Smooth muscle cell (in vitro differentiated cells): ENCODE measurements at regions not wholly inside any gene's neighbourhood (a gene's known extent, or its start where the extent isn't known, plus 50 kb on each side); places are given as distances from the start of the nearest gene placed in this dataset.
A peak's percentile ranks its signal among the peaks of the same experiment; 100 is the strongest.

ENCODE experiments used
- DNase-seq: peaks from one replicate; lab custom pipeline; 2025; ENCODE audit not compliant: unreplicated experiment; lab: John Stamatoyannopoulos, UW
- H2AFZ ChIP-seq: fragments of 200-600 bp; sonication (generic); 2 replicates; pipeline ENCODE4 v1.6.0; 2016; ENCODE audit warnings: antibody characterized with exemption, low read depth, mild to moderate bottlenecking
- H3F3A ChIP-seq: fragments of 200-600 bp; sonication (generic); 2 replicates; pipeline ENCODE4 v1.6.0; 2017; ENCODE audit warnings: antibody characterized with exemption, low read depth
- H3K27ac ChIP-seq: fragments of 200-600 bp; sonication (generic); 2 replicates; pipeline ENCODE4 v1.5.1; 2016; ENCODE audit warnings: low read depth, mild to moderate bottlenecking
- H3K27me3 ChIP-seq: fragments of 200-600 bp; sonication (generic); 2 replicates; pipeline ENCODE4 v1.6.1; 2016; ENCODE audit warnings: low read depth, mild to moderate bottlenecking
- H3K36me3 ChIP-seq: fragments of 200-600 bp; sonication (generic); 2 replicates; pipeline ENCODE4 v1.5.1; 2016; ENCODE audit warnings: low read depth
- H3K4me1 ChIP-seq: fragments of 200-600 bp; sonication (generic); 2 replicates; pipeline ENCODE4 v1.5.1; 2016; ENCODE audit warnings: low read depth
- H3K4me2 ChIP-seq: fragments of 200-600 bp; sonication (generic); 2 replicates; pipeline ENCODE4 v1.6.0; 2016; ENCODE audit warnings: mild to moderate bottlenecking
- H3K4me3 ChIP-seq: fragments of 200-600 bp; sonication (generic); 2 replicates; pipeline ENCODE4 v1.5.1; 2016; ENCODE audit warnings: mild to moderate bottlenecking
- H3K79me2 ChIP-seq: fragments of 200-600 bp; sonication (generic); 2 replicates; pipeline ENCODE4 v1.6.0; 2016; ENCODE audit warnings: low read depth, mild to moderate bottlenecking
- H3K9ac ChIP-seq: fragments of 200-600 bp; sonication (generic); 2 replicates; pipeline ENCODE4 v1.6.0; 2016; ENCODE audit warnings: low read depth
- H3K9me3 ChIP-seq: fragments of 200-600 bp; sonication (generic); replicated peaks from 2 replicates; pipeline ENCODE4 v1.5.1; 2016; ENCODE audit warnings: low read depth
- H4K20me1 ChIP-seq: fragments of 200-600 bp; sonication (generic); 2 replicates; pipeline ENCODE4 v1.6.0; 2016; ENCODE audit warnings: low read depth
- WGBS: methylation state at CpG from one replicate; pipeline ENCODE4 v1.1.7; 2016; ENCODE audit warnings: low lambda C conversion rate; 5-methylcytosine and 5-hydroxymethylcytosine counted together
- TF ChIP-seq, protein P1 (sequence below): fragments of 200-600 bp; sonication (generic); IDR thresholded peaks from 2 replicates; pipeline ENCODE4 v1.5.1; 2017; ENCODE audit warnings: borderline replicate concordance, mild to moderate bottlenecking, antibody characterized with exemption; ENCODE audit not compliant: insufficient read depth, poor library complexity, severe bottlenecking

DNA sequence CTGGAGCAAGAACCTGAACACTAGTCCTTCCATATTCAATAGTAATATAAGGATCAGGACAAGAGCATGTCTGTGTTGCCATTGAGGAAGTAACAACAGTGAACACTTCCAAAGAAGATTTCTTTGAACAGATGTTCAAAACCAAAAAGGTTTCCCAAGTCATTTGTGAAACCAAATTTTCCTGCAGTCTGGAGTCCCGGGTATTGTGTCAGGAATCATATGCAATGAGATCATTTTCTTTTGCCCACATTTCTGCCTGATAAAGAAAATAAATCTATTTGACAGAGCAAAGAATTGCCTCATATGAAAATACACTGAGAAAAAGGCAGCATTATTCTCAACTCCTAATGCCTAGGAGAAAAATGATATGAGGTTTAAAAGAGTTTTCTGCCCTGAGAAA, 151.7 kb downstream of the SNX18 start:
- no peak for DNase-seq
- H3K4me2 ChIP-seq: no peak overlapping the region
- no peaks in the 10 kb centered on the region for H3K36me3 ChIP-seq
- TF ChIP-seq, protein P1, sequence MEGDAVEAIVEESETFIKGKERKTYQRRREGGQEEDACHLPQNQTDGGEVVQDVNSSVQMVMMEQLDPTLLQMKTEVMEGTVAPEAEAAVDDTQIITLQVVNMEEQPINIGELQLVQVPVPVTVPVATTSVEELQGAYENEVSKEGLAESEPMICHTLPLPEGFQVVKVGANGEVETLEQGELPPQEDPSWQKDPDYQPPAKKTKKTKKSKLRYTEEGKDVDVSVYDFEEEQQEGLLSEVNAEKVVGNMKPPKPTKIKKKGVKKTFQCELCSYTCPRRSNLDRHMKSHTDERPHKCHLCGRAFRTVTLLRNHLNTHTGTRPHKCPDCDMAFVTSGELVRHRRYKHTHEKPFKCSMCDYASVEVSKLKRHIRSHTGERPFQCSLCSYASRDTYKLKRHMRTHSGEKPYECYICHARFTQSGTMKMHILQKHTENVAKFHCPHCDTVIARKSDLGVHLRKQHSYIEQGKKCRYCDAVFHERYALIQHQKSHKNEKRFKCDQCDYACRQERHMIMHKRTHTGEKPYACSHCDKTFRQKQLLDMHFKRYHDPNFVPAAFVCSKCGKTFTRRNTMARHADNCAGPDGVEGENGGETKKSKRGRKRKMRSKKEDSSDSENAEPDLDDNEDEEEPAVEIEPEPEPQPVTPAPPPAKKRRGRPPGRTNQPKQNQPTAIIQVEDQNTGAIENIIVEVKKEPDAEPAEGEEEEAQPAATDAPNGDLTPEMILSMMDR: no peak
- no peaks in the 10 kb centered on the region for H3K4me1 ChIP-seq
- no peak overlapping the region for H2AFZ ChIP-seq
- H3K9me3 ChIP-seq: no peaks in the 10 kb centered on the region
- H4K20me1 ChIP-seq: no peaks in the 10 kb centered on the region
- no peak overlapping the region for H3K27ac ChIP-seq
- H3K4me3 ChIP-seq: no peak overlapping the region
- no peaks in the 10 kb centered on the region for H3F3A ChIP-seq
- 90% methylated on average over 1 of the region's 1 CpG for WGBS
- H3K27me3 ChIP-seq: no peaks in the 10 kb centered on the region
- H3K79me2 ChIP-seq: no peaks in the 10 kb centered on the region
- no peak overlapping the region for H3K9ac ChIP-seq

DNA sequence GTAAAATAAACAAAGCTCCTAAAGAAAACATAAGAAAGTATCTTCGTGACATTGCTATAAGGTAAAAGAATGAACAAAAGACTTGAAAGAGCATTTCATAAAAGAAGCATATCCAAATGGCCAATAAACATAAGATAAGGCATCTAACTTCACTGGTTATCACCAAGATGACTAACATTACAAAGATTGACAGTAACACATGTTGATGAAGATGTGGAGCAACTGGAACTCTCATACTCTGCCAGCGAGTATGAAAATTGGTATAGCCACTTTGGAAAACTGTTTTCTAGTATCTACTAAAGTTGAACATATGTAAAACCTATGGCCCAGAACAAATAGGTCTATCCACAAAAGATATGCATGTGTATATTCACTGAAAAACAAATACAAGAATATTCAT, 150.5 kb downstream of the SNX18 start:
- no peak overlapping the region for H3K9ac ChIP-seq
- 95% methylated on average over 2 of the region's 2 CpGs for WGBS
- H3K27ac ChIP-seq: no peak overlapping the region
- H3K9me3 ChIP-seq: no peaks in the 10 kb centered on the region
- H3F3A ChIP-seq: no peaks in the 10 kb centered on the region
- DNase-seq: no peak
- H3K36me3 ChIP-seq: no peaks in the 10 kb centered on the region
- no peaks in the 10 kb centered on the region for H3K27me3 ChIP-seq
- TF ChIP-seq, protein P1: no peak
- H4K20me1 ChIP-seq: no peaks in the 10 kb centered on the region
- H3K4me2 ChIP-seq: no peak overlapping the region
- H3K79me2 ChIP-seq: no peaks in the 10 kb centered on the region
- H3K4me1 ChIP-seq: no peaks in the 10 kb centered on the region
- H2AFZ ChIP-seq: no peak overlapping the region
- H3K4me3 ChIP-seq: no peak overlapping the region

DNA sequence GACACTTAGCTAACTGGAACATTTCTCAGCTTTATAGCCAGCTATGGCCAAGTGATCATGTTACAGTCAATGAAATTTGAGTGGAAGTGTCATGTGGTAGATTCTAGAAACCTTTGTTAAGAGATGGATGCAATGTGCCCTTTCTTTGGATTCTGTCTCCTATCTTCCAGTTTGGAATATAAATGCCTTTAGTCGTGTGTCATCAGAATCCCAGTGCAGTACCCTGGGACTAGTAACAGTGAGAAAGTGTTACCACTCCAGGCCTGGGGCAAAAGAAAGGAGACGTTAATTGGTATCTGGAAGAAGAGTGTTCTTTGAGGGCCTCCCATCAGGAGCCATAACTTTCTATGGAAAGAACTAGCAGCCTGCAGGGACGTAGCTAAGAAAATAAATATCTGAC, 149.6 kb downstream of the SNX18 start:
- 62% methylated on average over 3 of the region's 3 CpGs for WGBS
- DNase-seq: no peak
- no peaks in the 10 kb centered on the region for H4K20me1 ChIP-seq
- H3K79me2 ChIP-seq: no peaks in the 10 kb centered on the region
- no peak overlapping the region for H3K9ac ChIP-seq
- no peaks in the 10 kb centered on the region for H3K4me1 ChIP-seq
- no peaks in the 10 kb centered on the region for H3K9me3 ChIP-seq
- no peak overlapping the region for H3K4me2 ChIP-seq
- no peaks in the 10 kb centered on the region for H3K36me3 ChIP-seq
- no peak overlapping the region for H2AFZ ChIP-seq
- H3K27ac ChIP-seq: no peak overlapping the region
- H3F3A ChIP-seq: no peaks in the 10 kb centered on the region
- TF ChIP-seq, protein P1: no peak
- H3K4me3 ChIP-seq: no peak overlapping the region
- H3K27me3 ChIP-seq: no peaks in the 10 kb centered on the region

DNA sequence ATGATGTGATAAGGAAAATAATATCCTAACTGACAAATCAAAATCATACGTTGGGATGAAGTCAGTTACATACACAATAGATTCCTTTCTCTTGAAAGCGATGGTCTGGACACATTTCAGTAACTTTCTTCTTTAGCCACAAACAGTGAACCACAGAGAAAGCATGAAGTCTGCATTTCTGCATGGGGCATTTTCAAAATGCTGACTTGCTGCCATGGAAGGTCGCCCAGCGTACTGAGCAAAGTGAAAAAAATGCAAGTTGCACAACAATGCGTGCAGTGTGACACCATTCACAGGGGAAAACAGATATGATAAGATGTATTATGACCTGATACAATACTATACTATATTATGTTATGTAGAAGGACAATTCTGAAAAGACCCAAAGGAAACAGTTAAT, 146.3 kb downstream of the SNX18 start:
- Histone ChIP-seq H3K9ac (no peak overlapping the region), H2AFZ (peak overlapping the region; percentile 10), H3K27me3 (no peaks in the 10 kb centered on the region), H3K4me2 (peak overlapping the region; percentile 55), H3K27ac (peak overlapping the region; percentile 22), H3K4me3 (no peak overlapping the region), H4K20me1 (no peaks in the 10 kb centered on the region), H3F3A (no peaks in the 10 kb centered on the region), H3K79me2 (no peaks in the 10 kb centered on the region), H3K36me3 (no peaks in the 10 kb centered on the region), H3K9me3 (no peaks in the 10 kb centered on the region), H3K4me1 (no peaks in the 10 kb centered on the region)
- TF ChIP-seq, protein P1: no peak
- 21% methylated on average over 5 of the region's 5 CpGs for WGBS
- DNase-seq: no peak
